Right lobe of liver (tissue), 6 donors: ENCODE measurements at regions not wholly inside any gene's neighbourhood (a gene's known extent, or its start where the extent isn't known, plus 50 kb on each side); places are given as distances from the start of the nearest gene placed in this dataset.
"Not testable (repeated sequence)": the region's sequence is repeated elsewhere in the genome, so short reads cannot be mapped to it uniquely, and the experiment has no call there.

Experiments
- ATAC-seq, 4 donors: fragments of 200-7000 bp; cut with Tn5 transposase; one replicate each; pipeline ENCODE4 v1.9.1; 2020; ENCODE audit warnings: mild to moderate bottlenecking in 4 of 4, moderate library complexity in 4 of 4
- DNase-seq, 3 donors: peaks; one replicate each; pipeline ENCODE4 v3.0.0-alpha.2; 2020
- H3K27ac ChIP-seq, 3 donors: fragments of 200-600 bp; one replicate each; pipeline ENCODE4 v1.8.0; 2022
- H3K27me3 ChIP-seq, 2 donors: fragments of 200-600 bp; one replicate each; pipeline ENCODE4 v1.8.0; 2022
- H3K36me3 ChIP-seq, 4 donors: fragments of 200-600 bp; sonication (generic) in 1 of 4; one replicate each; pipeline versions ENCODE4 v1.5.1 to v1.8.0; 2017 to 2022; ENCODE audit warnings: control low read depth in 1 of 4
- H3K4me1 ChIP-seq, 4 donors: fragments of 200-600 bp; sonication (generic) in 1 of 4; one replicate each; pipeline versions ENCODE4 v1.5.1 to v1.8.0; 2017 to 2022; ENCODE audit warnings: control low read depth in 1 of 4
- H3K4me3 ChIP-seq, 3 donors: fragments of 200-600 bp; one replicate each; pipeline ENCODE4 v1.8.0; 2022
- H3K9me3 ChIP-seq, 4 donors: fragments of 200-600 bp; sonication (generic) in 1 of 4; one replicate each; pipeline versions ENCODE4 v1.5.1 to v1.8.0; 2017 to 2022; ENCODE audit warnings: control low read depth in 1 of 4
- CTCF ChIP-seq, 4 donors: fragments of 200-600 bp in 3 of 4; fragments of 450-650 bp in 1 of 4; IDR thresholded peaks; one replicate each; pipeline versions ENCODE4 v1.5.1 to v1.8.0; 2016 to 2022; ENCODE audit warnings: antibody characterized with exemption in 4 of 4, mild to moderate bottlenecking in 2 of 4
- POLR2A ChIP-seq: fragments of 450-650 bp; IDR thresholded peaks from one replicate; pipeline ENCODE4 v1.6.1; 2017; ENCODE audit warnings: antibody characterized with exemption, mild to moderate bottlenecking
- WGBS: methylation state at CpG from one replicate; pipeline ENCODE4 v1.1.6; 2018; ENCODE audit warnings: low coverage, low lambda C conversion rate; ENCODE audit not compliant: insufficient coverage; ENCODE audit errors: missing lambda C conversion rate; 5-methylcytosine and 5-hydroxymethylcytosine counted together
- intact Hi-C, 2 donors: fragments of 100-400 bp; cut with DNase I; formaldehyde crosslinking; loops; one replicate each; pipeline versions ENCODE4 v1.11.2 to v1.14.1; 2022
- donor health status: DM: no; HTN: yes; CAD: no.
- donor health status: DM: no; HTN: no; CAD: no.
- donor health status: DM: no; HTN: no; CAD: no.
- donor health status: DM: no; HTN: yes; CAD: no.
- donor health status: DM: no; HTN: yes; CAD: no.

GRCh38 chr14:106369456-106369855 lies 843.1 kb downstream of the TMEM121 start:
- H3K9me3 ChIP-seq, H3K27me3 ChIP-seq, DNase-seq, H3K4me3 ChIP-seq, ATAC-seq, H3K36me3 ChIP-seq, H3K4me1 ChIP-seq, intact Hi-C loops, H3K27ac ChIP-seq: not testable (repeated sequence)
- 38% methylated on average over 3 of the region's 4 CpGs for WGBS

- DNase-seq, result peak; percentile 63 to 69 (median 65)
- no peaks in the 10 kb centered on the region for H3K9me3 ChIP-seq
- no peak overlapping the region for H3K4me3 ChIP-seq
- no peaks in the 10 kb centered on the region for H3K36me3 ChIP-seq
- WGBS, result 33% methylated on average over 7 of the region's 17 CpGs
- no peak overlapping the region for H3K27ac ChIP-seq
- intact Hi-C loops, result no loop called here
- peak; percentile 43 to 80 (median 71) for TF ChIP-seq CTCF (IDR thresholded peaks at IDR 0.05)
- no peak for TF ChIP-seq POLR2A
- ATAC-seq, result peak; percentile 81 to 88 (median 87)
- H3K4me1 ChIP-seq, result no peaks in the 10 kb centered on the region
- H3K27me3 ChIP-seq, result no peaks in the 10 kb centered on the region
Measured at GRCh38 chr14:106372870-106373652, 846.7 kb downstream of the TMEM121 start.

- H3K36me3 ChIP-seq, DNase-seq, H3K27ac ChIP-seq, H3K4me3 ChIP-seq, intact Hi-C loops, H3K9me3 ChIP-seq, ATAC-seq, H3K27me3 ChIP-seq, H3K4me1 ChIP-seq: not testable (repeated sequence)
- WGBS, result 0% methylated on average over 2 of the region's 13 CpGs
Measured at GRCh38 chr14:106373653-106374110, 847.3 kb downstream of the TMEM121 start.

- H3K4me1 ChIP-seq, result no peaks in the 10 kb centered on the region
- no peak overlapping the region for H3K27ac ChIP-seq
- no peaks in the 10 kb centered on the region for H3K36me3 ChIP-seq
- WGBS, result 17% methylated on average over 1 of the region's 1 CpG
- no peaks in the 10 kb centered on the region for H3K9me3 ChIP-seq
- DNase-seq (no peak), ATAC-seq (no peak)
- intact Hi-C loops, result no loop called here
- TF ChIP-seq POLR2A (no peak), CTCF (IDR thresholded peaks at IDR 0.05) (no peak)
- H3K4me3 ChIP-seq, result no peak overlapping the region
- H3K27me3 ChIP-seq, result no peaks in the 10 kb centered on the region
Measured at GRCh38 chr14:106377432-106377831, 851.0 kb downstream of the TMEM121 start.

- no peak for DNase-seq
- Histone ChIP-seq H3K4me3 (no peak overlapping the region), H3K9me3 (no peaks in the 10 kb centered on the region), H3K36me3 (no peaks in the 10 kb centered on the region), H3K27ac (no peak overlapping the region), H3K4me1 (no peaks in the 10 kb centered on the region), H3K27me3 (no peaks in the 10 kb centered on the region)
- peak in 2 of 4 donors; percentile 21 to 22 for TF ChIP-seq CTCF (IDR thresholded peaks at IDR 0.05)
- TF ChIP-seq POLR2A, result no peak
- intact Hi-C loops, result no loop called here
- WGBS, result 0% methylated on average over 3 of the region's 3 CpGs
- ATAC-seq, result peak in 1 of 4 donors; percentile 51
Measured at GRCh38 chr14:106378191-106378590, 851.8 kb downstream of the TMEM121 start.
